Memory B cell (primary cell): ENCODE measurements at regions not wholly inside any gene's neighbourhood (a gene's known extent, or its start where the extent isn't known, plus 50 kb on each side); places are given as distances from the start of the nearest gene placed in this dataset.
"Not testable (repeated sequence)": the region's sequence is repeated elsewhere in the genome, so short reads cannot be mapped to it uniquely, and the experiment has no call there.

ENCODE experiments used
- ATAC-seq: fragments of 150-1000 bp; cut with Tn5 transposase; 2 replicates; pipeline ENCODE4 v1.10.0; 2021; ENCODE audit warnings: low read depth, mild to moderate bottlenecking, moderate library complexity
- DNase-seq, 2 donors: peaks; one replicate each; pipeline ENCODE4 v3.0.0; 2022; ENCODE audit warnings: low spot score in 2 of 2
- H3K27ac Mint-ChIP-seq: one replicate; pipeline ENCODE4 v1.8.0; 2022; ENCODE audit warnings: mild to moderate bottlenecking, moderate library complexity, mixed read lengths
- H3K27me3 Mint-ChIP-seq: one replicate; pipeline ENCODE4 v1.8.0; 2022; ENCODE audit warnings: mixed read lengths
- H3K36me3 Mint-ChIP-seq: one replicate; pipeline ENCODE4 v1.8.0; 2022; ENCODE audit warnings: mild to moderate bottlenecking, mixed read lengths
- H3K4me1 Mint-ChIP-seq: one replicate; pipeline ENCODE4 v1.8.0; 2022; ENCODE audit warnings: mixed read lengths
- H3K4me3 Mint-ChIP-seq: one replicate; pipeline ENCODE4 v1.8.0; 2022; ENCODE audit warnings: mild to moderate bottlenecking, moderate library complexity, mixed read lengths
- H3K9me3 Mint-ChIP-seq: one replicate; pipeline ENCODE4 v1.8.0; 2022; ENCODE audit warnings: mixed read lengths

- H3K27ac Mint-ChIP-seq: no peak overlapping the region
- no peaks in the 10 kb centered on the region for H3K9me3 Mint-ChIP-seq
- DNase-seq: no peak
- no peak overlapping the region for H3K4me3 Mint-ChIP-seq
- H3K36me3 Mint-ChIP-seq: no peaks in the 10 kb centered on the region
- no peaks in the 10 kb centered on the region for H3K4me1 Mint-ChIP-seq
- H3K27me3 Mint-ChIP-seq: peaks cover 9% of the 10 kb centered on the region
- ATAC-seq: no peak
These were observed 220.4 kb downstream of the VAPA start for GRCh38 chr18:10134204-10134603.

DNA sequence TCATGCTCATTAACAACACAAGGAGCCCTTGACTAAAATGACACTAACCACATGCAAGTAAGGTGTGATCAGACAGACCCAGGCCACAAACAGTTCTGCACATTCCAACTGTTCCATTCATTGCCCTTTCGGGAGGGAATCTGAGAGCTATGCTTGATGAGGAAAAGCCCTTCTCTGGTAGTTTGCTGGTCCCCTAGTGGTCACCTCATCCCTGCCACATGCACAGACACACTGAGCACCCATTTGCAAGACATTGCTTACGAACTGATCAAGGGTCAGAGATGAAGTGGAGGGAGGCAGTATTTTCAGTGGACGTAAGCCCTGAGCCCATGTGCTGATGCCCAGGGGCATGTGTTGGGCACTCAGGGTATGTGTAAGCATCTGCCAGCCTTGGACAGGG, 220.9 kb downstream of the VAPA start:
- H3K27me3 Mint-ChIP-seq, H3K4me1 Mint-ChIP-seq, H3K27ac Mint-ChIP-seq, H3K4me3 Mint-ChIP-seq, ATAC-seq, H3K9me3 Mint-ChIP-seq, DNase-seq, H3K36me3 Mint-ChIP-seq: not testable (repeated sequence)

- DNase-seq (no peak), ATAC-seq (no peak)
- no peak overlapping the region for H3K4me3 Mint-ChIP-seq
- peaks cover 8% of the 10 kb centered on the region for H3K27me3 Mint-ChIP-seq
- no peaks in the 10 kb centered on the region for H3K36me3 Mint-ChIP-seq
- no peaks in the 10 kb centered on the region for H3K9me3 Mint-ChIP-seq
- no peaks in the 10 kb centered on the region for H3K4me1 Mint-ChIP-seq
- H3K27ac Mint-ChIP-seq: no peak overlapping the region
These were observed 221.6 kb downstream of the VAPA start for GRCh38 chr18:10135302-10135926.

DNA sequence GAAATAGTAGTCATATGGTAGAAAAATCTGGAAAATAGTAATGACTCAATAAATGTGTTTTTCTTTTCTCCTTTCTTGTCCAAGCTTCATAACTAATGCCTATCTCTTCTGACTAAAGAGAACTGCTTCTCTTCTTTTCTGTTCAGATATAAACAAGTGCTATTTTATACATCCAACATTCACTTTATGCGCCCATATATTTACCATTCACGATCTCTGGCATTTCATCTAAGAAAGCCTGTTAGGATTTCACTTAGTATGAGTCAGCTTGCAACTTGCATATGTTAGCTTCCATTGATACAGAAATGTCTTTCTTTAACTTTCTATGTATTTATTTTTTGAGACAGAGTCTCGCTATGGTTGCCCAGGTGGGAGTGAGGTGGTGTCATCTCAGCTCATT, 224.9 kb downstream of the VAPA start:
- Mint-ChIP-seq H3K27ac (no peak overlapping the region), H3K4me3 (no peak overlapping the region), H3K4me1 (no peaks in the 10 kb centered on the region), H3K9me3 (no peaks in the 10 kb centered on the region), H3K36me3 (no peaks in the 10 kb centered on the region), H3K27me3 (peaks cover 10% of the 10 kb centered on the region)
- no peak for ATAC-seq
- DNase-seq: no peak

DNA sequence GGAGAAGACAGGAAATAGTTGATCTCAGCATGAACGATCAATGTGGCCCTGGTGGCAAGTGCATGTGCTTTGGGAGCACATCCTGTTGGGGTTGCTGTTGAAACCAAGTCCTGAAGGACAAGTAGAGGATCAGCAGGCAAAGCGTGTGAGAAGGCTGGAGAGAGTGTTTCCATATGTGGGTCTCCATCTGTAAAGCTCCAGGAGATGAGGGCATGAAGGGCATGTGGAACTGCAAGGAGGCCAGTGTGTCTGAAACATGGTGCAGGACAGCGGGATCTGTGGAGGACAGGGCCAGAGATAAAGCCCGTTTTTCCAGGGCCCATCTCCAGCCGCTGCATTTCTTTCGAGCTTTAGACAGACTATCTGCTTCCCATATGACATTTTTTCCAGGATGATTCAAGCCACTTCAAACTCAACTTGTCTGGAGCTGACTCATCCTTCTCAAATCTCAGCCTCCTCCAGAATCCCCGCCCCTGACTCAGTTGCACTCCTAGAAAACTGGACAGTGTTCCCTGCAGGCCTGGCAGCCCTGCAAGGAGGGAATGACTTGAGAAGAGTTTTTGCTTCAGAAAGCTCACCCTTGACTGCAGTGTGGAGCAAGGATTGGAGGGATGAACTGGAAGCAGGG, 226.1 kb downstream of the VAPA start:
- Mint-ChIP-seq H3K36me3 (no peaks in the 10 kb centered on the region), H3K9me3 (no peaks in the 10 kb centered on the region), H3K4me3 (no peak overlapping the region), H3K27me3 (peaks cover 9% of the 10 kb centered on the region), H3K4me1 (no peaks in the 10 kb centered on the region), H3K27ac (peak overlapping the region; percentile 36)
- DNase-seq (no peak), ATAC-seq (no peak)

DNA sequence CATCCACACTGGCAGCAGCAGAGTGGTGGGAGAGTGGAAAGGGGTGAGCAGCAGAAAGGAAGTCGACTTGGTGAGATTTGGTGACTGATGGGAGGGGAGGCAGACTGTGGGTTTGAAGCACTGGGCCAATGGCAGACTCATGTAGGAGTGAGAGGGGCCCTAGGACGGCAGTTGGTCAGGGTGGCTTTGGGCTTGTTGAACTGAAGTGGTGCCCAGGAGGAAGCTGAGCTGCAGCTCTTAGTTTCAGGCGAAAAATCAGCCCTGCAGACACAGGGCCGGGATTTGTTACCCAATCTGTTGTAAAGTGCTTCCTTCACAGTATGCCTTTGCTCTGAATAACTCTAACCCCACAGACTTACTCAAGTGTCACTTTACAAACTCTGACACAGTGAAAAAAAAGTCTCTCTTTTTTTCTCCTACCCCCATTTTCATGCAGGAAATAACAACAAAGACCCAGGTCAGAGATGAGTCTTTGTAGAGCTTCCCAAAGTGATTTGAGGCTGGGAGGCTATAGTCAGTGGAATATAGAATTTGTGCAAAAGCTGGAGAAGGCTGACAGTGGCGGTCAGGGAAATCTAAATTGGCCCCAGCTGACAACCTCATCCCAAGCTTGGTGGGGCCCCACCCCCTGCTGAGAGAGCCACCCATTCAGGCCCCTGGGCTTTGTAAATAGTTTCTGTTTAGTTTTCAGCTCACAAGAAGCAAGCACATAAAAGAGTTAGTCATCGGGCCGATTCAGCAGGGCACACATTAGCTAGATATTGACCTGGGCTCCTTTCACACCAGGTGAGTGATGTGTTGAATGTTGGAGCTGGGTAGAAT, 226.9 kb downstream of the VAPA start:
- Mint-ChIP-seq H3K27me3 (peaks cover 9% of the 10 kb centered on the region), H3K27ac (peak overlapping the region; percentile 36), H3K4me1 (no peaks in the 10 kb centered on the region), H3K36me3 (no peaks in the 10 kb centered on the region), H3K9me3 (no peaks in the 10 kb centered on the region), H3K4me3 (no peak overlapping the region)
- DNase-seq (no peak), ATAC-seq (no peak)

GRCh38 chr18:10141559-10141958, 227.7 kb downstream of the VAPA start:
- H3K27me3 Mint-ChIP-seq: peaks cover 8% of the 10 kb centered on the region
- no peaks in the 10 kb centered on the region for H3K9me3 Mint-ChIP-seq
- H3K4me1 Mint-ChIP-seq: no peaks in the 10 kb centered on the region
- H3K4me3 Mint-ChIP-seq: no peak overlapping the region
- no peak overlapping the region for H3K27ac Mint-ChIP-seq
- ATAC-seq (no peak), DNase-seq (no peak)
- H3K36me3 Mint-ChIP-seq: no peaks in the 10 kb centered on the region

DNA sequence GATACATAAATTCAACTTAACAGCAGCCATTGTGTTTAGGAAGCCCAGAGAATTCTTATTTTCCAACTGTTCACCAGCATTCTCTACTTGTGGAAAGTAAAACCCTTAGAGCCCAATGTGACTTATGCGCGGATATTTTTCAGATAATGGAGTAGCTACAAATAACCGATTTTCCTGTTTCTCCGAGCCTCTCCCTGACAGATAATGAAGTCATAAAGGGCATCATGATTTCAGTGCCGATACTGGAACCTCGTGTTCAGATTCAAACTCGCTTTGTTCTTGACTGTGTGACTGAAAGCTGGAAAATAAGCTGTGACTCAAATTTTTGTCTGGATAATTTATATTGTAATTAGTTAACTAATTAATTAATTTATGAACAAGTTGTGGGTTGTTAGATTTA, 228.2 kb downstream of the VAPA start:
- no peak for DNase-seq
- Mint-ChIP-seq H3K4me1 (no peaks in the 10 kb centered on the region), H3K36me3 (no peaks in the 10 kb centered on the region), H3K27me3 (peaks cover 7% of the 10 kb centered on the region), H3K27ac (no peak overlapping the region), H3K4me3 (no peak overlapping the region), H3K9me3 (no peaks in the 10 kb centered on the region)
- ATAC-seq: no peak

DNA sequence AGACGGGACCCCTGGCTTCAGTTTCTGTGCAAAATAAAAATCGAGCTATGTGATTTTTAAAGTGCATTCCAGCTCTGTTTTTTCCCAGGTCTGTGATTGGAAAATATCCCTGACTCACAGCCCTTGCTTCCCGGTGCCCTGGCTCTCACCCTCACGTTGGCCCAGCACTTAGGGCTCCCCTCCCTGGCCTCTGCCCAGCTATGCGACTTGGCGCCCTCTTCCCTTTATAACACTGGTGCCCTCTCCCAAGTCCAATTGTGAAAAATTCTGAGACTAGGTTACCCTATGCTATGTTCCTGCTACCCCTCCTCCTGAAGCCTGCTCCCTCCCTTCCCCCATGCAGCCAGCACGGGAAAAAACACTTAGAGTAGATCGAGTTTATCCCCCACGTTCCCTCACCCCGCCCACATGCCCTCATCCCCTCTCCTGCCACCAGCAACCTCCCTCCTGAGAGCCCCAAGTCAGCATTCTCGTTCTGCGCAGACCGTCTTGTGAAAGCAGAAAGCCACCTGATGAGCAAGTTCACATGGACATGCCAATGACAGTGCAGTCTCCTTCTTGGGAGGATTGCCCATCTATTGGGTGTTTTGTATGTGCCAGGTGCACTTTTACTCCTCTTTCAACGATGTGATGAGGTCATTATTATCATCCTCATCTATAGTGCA, 228.8 kb downstream of the VAPA start:
- DNase-seq: no peak
- H3K9me3 Mint-ChIP-seq: no peaks in the 10 kb centered on the region
- peaks cover 7% of the 10 kb centered on the region for H3K27me3 Mint-ChIP-seq
- no peaks in the 10 kb centered on the region for H3K36me3 Mint-ChIP-seq
- H3K4me3 Mint-ChIP-seq: no peak overlapping the region
- H3K27ac Mint-ChIP-seq: no peak overlapping the region
- no peak for ATAC-seq
- H3K4me1 Mint-ChIP-seq: no peaks in the 10 kb centered on the region

- ATAC-seq (no peak), DNase-seq (no peak)
- Mint-ChIP-seq H3K27me3 (peaks cover 7% of the 10 kb centered on the region), H3K4me3 (no peak overlapping the region), H3K36me3 (no peaks in the 10 kb centered on the region), H3K4me1 (no peaks in the 10 kb centered on the region), H3K9me3 (no peaks in the 10 kb centered on the region), H3K27ac (no peak overlapping the region)
These were observed 229.8 kb downstream of the VAPA start for GRCh38 chr18:10143596-10143995.

GRCh38 chr18:10145546-10145945, 231.7 kb downstream of the VAPA start:
- no peak for DNase-seq
- Mint-ChIP-seq H3K9me3 (no peaks in the 10 kb centered on the region), H3K27ac (no peak overlapping the region), H3K36me3 (no peaks in the 10 kb centered on the region), H3K4me3 (no peak overlapping the region), H3K4me1 (no peaks in the 10 kb centered on the region), H3K27me3 (peaks cover 7% of the 10 kb centered on the region)
- ATAC-seq: no peak

- H3K27ac Mint-ChIP-seq: no peak overlapping the region
- ATAC-seq (no peak), DNase-seq (no peak)
- no peaks in the 10 kb centered on the region for H3K36me3 Mint-ChIP-seq
- peaks cover 2% of the 10 kb centered on the region for H3K9me3 Mint-ChIP-seq
- no peak overlapping the region for H3K4me3 Mint-ChIP-seq
- no peaks in the 10 kb centered on the region for H3K4me1 Mint-ChIP-seq
- peaks cover 7% of the 10 kb centered on the region for H3K27me3 Mint-ChIP-seq
These were observed 233.4 kb downstream of the VAPA start for GRCh38 chr18:10147226-10147625.

GRCh38 chr18:10147752-10148151, 233.9 kb downstream of the VAPA start:
- peaks cover 5% of the 10 kb centered on the region for H3K27me3 Mint-ChIP-seq
- peaks cover 2% of the 10 kb centered on the region for H3K9me3 Mint-ChIP-seq
- no peak overlapping the region for H3K4me3 Mint-ChIP-seq
- ATAC-seq: no peak
- DNase-seq: no peak
- H3K36me3 Mint-ChIP-seq: no peaks in the 10 kb centered on the region
- H3K27ac Mint-ChIP-seq: no peak overlapping the region
- H3K4me1 Mint-ChIP-seq: no peaks in the 10 kb centered on the region

DNA sequence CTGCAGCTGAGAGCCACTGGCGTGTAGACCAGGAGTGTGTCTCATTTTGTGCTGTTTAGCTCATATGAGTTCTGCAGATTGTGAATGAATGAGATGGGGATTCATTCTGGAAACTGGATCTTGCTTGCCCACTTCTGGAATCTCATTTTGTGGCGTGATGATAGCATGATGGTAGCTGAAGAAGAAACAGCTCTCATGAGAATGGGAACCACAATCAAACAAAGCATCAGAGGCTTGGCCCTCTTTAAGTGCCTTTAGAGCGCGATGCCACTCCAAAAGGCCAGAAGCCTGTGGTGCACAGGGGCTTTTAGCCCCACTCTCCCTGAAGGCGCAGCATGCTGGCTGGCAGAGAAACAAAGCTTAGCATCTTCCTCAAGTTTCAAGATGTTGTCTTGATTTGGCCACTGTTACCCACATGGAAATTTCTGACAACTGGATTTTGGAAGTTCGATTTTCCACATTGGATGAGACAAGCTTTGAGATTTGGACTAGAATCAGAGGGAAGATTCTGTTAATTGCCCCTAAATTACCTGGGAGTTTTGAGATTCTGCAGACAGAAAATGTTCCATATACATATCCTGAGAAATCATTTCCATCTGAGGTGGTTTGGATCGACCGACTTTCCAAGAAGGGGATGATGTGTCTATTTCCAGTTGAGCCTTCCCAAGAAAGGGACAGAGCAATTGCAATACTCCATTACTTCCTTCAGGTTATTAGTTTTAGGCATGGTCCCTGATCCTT, 234.5 kb downstream of the VAPA start:
- ATAC-seq (no peak), DNase-seq (no peak)
- Mint-ChIP-seq H3K9me3 (peaks cover 2% of the 10 kb centered on the region), H3K4me3 (no peak overlapping the region), H3K27ac (no peak overlapping the region), H3K27me3 (peaks cover 2% of the 10 kb centered on the region), H3K4me1 (no peaks in the 10 kb centered on the region), H3K36me3 (no peaks in the 10 kb centered on the region)
